Sigmoid colon (tissue), 4 donors: ENCODE measurements at regions not wholly inside any gene's neighbourhood (a gene's known extent, or its start where the extent isn't known, plus 50 kb on each side); places are given as distances from the start of the nearest gene placed in this dataset.

Source experiments
- EP300 ChIP-seq, 4 donors: sonication (generic); formaldehyde crosslinking; IDR thresholded peaks; one replicate each; pipeline ENCODE4 v1.6.1; 2017; ENCODE audit warnings: antibody characterized with exemption in 4 of 4
- POLR2A ChIP-seq, 2 donors: fragments of 450-650 bp; IDR thresholded peaks; one replicate each; pipeline ENCODE4 v1.6.1; 2016; ENCODE audit warnings: antibody characterized with exemption in 2 of 2, mild to moderate bottlenecking in 2 of 2, moderate library complexity in 2 of 2
- POLR2AphosphoS5 ChIP-seq, 4 donors: sonication (generic); formaldehyde crosslinking; IDR thresholded peaks; one replicate each; pipeline ENCODE4 v1.6.1; 2017; ENCODE audit warnings: antibody characterized with exemption in 4 of 4
- TF ChIP-seq, protein P1 (sequence below), 4 experiments: fragments of 450-650 bp in 3 of 4; fragments of 200-600 bp in 1 of 4; IDR thresholded peaks; one replicate each; pipeline ENCODE4 v1.5.1; 2016 to 2019; ENCODE audit warnings: antibody characterized with exemption in 4 of 4, mild to moderate bottlenecking in 3 of 4, moderate library complexity in 2 of 4

- TF ChIP-seq POLR2AphosphoS5 (IDR thresholded peaks at IDR 0.05), result no peak
- TF ChIP-seq, protein P1, sequence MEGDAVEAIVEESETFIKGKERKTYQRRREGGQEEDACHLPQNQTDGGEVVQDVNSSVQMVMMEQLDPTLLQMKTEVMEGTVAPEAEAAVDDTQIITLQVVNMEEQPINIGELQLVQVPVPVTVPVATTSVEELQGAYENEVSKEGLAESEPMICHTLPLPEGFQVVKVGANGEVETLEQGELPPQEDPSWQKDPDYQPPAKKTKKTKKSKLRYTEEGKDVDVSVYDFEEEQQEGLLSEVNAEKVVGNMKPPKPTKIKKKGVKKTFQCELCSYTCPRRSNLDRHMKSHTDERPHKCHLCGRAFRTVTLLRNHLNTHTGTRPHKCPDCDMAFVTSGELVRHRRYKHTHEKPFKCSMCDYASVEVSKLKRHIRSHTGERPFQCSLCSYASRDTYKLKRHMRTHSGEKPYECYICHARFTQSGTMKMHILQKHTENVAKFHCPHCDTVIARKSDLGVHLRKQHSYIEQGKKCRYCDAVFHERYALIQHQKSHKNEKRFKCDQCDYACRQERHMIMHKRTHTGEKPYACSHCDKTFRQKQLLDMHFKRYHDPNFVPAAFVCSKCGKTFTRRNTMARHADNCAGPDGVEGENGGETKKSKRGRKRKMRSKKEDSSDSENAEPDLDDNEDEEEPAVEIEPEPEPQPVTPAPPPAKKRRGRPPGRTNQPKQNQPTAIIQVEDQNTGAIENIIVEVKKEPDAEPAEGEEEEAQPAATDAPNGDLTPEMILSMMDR (IDR thresholded peaks at IDR 0.05), result no peak
- TF ChIP-seq POLR2A (IDR thresholded peaks at IDR 0.05), result no peak
- no peak for TF ChIP-seq EP300 (IDR thresholded peaks at IDR 0.05)
These were observed 55.2 kb upstream of the UGP2 start for GRCh38 chr2:63786471-63786870.
